GM18870 (cell line): ENCODE measurements at regions not wholly inside any gene's neighbourhood (a gene's known extent, or its start where the extent isn't known, plus 50 kb on each side); places are given as distances from the start of the nearest gene placed in this dataset.
A peak's percentile ranks its signal among the peaks of the same experiment; 100 is the strongest.
"Not testable (repeated sequence)": the region's sequence is repeated elsewhere in the genome, so short reads cannot be mapped to it uniquely, and the experiment has no call there.

Experiments
- ATAC-seq: cut with Tn5 transposase; IDR thresholded peaks from one replicate; pipeline ENCODE4 v1.9.1; 2021; ENCODE audit warnings: moderate library complexity; ENCODE audit not compliant: unreplicated experiment

- ATAC-seq, result no peak
Observed at GRCh38 chr12:83980398-83980797, 932.2 kb downstream of the SLC6A15 start.

GRCh38 chr12:83979785-83980184 lies 932.8 kb downstream of the SLC6A15 start:
- no peak for ATAC-seq

DNA sequence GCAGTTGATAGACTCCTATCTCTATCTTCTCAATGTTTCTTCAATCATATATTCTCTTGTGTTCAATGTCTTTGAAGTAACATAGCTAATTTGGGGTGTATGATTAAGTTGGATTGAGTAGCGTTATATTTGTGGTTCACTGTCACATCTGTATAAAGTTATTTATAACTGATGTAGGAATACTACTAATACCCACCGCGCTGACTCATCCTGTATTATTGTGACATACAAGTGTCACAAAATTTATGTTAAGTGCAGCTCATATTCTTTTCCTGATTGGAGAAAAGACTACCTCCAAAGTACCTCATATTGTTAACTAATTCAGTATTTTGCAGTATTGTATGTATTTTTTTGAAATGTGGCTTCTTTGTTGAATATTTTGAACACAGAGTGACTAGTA lies 940.8 kb downstream of the SLC6A15 start:
- ATAC-seq, result no peak

DNA sequence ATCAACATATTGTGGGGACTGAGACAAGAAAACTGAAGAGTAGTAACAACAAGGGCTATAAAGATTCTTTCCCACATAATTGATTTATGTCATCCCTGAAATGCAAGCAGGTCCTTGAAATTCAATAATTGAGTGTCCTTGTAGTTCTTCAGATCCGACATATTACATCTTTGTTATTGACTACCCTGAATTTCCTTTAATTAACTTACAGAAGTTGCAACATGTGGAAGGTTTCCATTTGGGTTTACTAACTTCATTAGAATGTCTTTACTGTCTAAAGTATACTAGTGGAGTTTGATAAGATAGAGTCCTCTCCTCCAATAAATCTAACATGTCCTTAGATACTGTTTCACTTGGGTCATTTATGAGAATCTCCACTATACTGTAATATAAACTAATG lies 951.8 kb downstream of the SLC6A15 start:
- no peak for ATAC-seq

- peak; percentile 78 for ATAC-seq
Observed at GRCh38 chr12:83958997-83959396, 953.6 kb downstream of the SLC6A15 start.

DNA sequence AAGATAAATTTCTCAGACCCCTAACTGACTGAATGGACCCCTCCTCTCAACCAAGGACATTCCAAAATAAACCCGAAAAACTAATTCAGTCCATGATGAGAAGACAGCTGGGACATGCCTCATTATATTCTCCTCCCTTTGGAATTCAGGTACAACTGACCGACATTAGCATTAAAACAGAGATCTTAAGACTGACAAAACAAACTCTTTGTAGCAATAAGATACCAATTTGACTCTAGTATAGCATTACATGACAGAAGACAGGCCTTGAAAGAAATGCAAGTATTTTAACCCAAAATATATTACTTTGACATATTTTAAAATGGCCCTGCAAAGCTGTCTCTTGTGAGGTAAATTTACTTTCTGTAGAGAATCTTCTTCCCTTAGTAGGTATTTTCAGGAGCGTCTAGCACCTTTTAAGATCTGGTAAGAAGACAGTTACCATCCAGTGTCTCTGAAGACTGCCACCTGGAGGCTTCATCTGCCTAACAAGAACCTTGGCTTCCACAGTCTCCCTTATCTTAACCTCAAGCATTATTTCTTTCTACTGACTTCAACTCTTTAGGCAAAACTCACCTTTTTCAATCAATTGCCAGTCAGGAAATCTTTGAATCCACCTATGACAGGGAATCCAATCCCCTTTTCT lies 957.5 kb downstream of the SLC6A15 start:
- no peak for ATAC-seq

GRCh38 chr12:83954071-83954789 lies 958.4 kb downstream of the SLC6A15 start:
- ATAC-seq, result no peak

- ATAC-seq, result no peak
Observed at GRCh38 chr12:83945871-83946270, 966.7 kb downstream of the SLC6A15 start.

GRCh38 chr12:83939718-83940117 lies 972.9 kb downstream of the SLC6A15 start:
- no peak for ATAC-seq

DNA sequence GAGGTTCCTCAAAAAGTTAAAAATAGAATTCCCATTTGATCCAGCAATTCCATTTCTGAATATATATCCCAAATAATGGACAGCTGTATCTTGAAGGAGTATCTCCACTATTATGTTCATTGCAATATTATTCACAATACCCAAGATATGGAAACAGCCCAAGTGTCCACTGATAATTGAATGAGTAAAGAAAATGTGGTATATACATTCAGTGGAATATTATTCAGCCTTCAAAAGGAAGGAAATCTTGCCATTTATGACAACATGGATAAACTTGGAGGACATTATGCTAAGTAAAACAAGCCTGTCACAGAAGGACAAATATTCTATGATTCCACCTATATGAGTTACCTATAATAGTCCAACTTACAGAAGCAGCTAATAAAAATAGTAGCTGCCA lies 979.0 kb downstream of the SLC6A15 start:
- no peak for ATAC-seq

- no peak for ATAC-seq
Observed at GRCh38 chr12:83932011-83932410, 980.6 kb downstream of the SLC6A15 start.

GRCh38 chr12:83931451-83931850 lies 981.1 kb downstream of the SLC6A15 start:
- ATAC-seq, result no peak

DNA sequence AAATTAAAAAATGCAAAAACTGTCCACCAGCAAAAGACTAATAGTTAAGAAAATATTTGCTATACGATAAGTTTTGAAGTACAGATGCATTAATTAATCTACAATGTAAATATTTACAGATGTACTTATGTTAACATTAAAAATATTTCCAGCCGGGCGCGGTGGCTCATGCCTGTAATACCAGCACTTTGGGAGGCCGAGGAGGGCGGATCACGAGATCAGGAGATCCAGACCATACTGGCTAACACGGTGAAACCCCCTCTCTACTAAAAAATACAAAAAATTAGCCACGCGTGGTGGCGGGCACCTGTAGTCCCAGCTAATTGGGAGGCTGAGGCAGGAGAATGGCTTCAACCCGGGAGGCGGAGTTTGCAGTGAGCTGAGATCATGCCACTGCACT lies 982.8 kb downstream of the SLC6A15 start:
- not testable (repeated sequence) for ATAC-seq

DNA sequence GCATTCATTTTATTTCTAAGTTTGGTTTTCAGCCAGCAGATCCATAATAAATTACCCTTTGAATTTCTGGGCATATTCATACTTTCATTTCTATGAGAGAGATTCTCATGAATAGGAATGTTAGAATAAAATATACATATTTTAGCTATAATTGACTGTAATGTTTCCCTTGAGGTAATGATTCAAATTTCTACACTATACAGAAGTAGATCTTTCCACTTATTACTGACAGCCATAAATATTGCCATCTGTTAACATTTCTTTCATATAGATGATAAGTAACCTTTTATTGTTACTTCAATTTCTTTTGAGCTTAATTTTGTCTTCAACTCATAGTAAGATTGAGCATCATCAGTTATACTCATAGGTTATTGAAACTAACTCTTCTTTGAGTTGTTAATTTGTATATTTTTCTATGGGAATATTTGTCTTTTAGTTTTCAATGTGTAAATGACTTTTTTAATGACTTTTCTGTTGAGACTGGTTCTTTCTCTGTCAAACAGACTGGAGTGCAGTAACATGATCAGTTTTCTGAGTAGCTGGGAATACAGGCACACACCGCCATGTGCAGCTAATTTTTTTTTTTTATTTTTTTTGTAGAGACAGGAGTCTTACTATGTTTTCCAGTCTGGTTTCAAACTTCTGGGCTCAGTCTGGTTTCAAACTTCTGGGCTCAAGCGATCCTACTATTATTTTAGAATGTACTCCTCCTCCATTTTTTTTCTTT lies 991.6 kb downstream of the SLC6A15 start:
- no peak for ATAC-seq

GRCh38 chr12:83919081-83919480 lies 993.5 kb downstream of the SLC6A15 start:
- no peak for ATAC-seq

DNA sequence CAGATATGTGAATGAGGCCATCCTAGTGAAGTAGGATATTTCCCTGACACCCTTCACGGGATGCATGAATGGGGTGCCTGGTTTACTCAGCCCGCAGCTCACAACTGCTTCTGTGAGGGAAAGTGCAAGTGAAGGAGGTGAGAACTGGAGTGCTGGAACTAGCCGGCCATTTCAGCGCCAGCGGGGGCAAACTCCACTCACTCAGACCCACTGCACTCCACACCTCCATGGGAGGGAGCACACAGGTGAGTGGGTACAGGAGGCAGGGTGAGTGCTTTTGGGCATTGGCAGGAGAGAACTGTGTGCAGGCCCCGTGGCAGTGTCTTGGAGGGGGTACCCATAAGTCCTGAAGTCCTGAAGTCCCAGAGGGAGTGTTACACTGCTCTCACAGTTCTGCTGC lies 1008.4 kb downstream of the SLC6A15 start:
- no peak for ATAC-seq

DNA sequence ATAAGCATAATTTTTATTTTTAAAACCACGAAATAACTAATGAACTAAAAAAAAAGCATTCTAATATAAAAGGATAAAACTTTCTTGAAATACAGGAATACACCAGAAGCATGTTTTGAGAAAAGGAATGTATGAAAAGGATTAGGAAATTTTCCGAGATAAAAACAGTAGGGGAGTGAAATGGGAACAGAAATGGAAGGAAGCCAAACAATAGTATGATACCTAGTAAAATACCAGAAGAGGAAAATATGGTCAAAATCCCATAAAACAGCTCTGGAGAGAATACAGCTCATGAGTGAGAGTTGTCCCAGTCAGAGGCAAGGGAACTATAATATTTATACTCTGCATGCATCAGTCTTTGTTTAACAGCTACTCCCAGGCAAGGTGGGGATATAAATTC lies 1016.2 kb downstream of the SLC6A15 start:
- ATAC-seq, result no peak

GRCh38 chr12:83893101-83893500 lies 1019.5 kb downstream of the SLC6A15 start:
- ATAC-seq, result no peak

- ATAC-seq, result no peak
Observed at GRCh38 chr12:83889745-83890144, 1022.9 kb downstream of the SLC6A15 start.

GRCh38 chr12:83886479-83886878 lies 1026.1 kb downstream of the SLC6A15 start:
- no peak for ATAC-seq

- ATAC-seq, result not testable (repeated sequence)
Observed at GRCh38 chr12:83870921-83871599, 1041.5 kb downstream of the SLC6A15 start.
